ENCODE measurements at regions not wholly inside any gene's neighbourhood (a gene's known extent, or its start where the extent isn't known, plus 50 kb on each side); places are given as distances from the start of the nearest gene placed in this dataset.

GRCh38 chr1:37120279-37120678, 86.0 kb upstream of the GRIK3 start:
- Histone ChIP-seq H4K20me1 (ENCODE audit: low read depth, low read length) (no peaks in the 10 kb centered on the region), H3F3A (ENCODE audit: insufficient read depth) (no peaks in the 10 kb centered on the region), H3K9me2 (replicated peaks; ENCODE audit: insufficient read depth, low read length) (no peaks in the 10 kb centered on the region)

DNA sequence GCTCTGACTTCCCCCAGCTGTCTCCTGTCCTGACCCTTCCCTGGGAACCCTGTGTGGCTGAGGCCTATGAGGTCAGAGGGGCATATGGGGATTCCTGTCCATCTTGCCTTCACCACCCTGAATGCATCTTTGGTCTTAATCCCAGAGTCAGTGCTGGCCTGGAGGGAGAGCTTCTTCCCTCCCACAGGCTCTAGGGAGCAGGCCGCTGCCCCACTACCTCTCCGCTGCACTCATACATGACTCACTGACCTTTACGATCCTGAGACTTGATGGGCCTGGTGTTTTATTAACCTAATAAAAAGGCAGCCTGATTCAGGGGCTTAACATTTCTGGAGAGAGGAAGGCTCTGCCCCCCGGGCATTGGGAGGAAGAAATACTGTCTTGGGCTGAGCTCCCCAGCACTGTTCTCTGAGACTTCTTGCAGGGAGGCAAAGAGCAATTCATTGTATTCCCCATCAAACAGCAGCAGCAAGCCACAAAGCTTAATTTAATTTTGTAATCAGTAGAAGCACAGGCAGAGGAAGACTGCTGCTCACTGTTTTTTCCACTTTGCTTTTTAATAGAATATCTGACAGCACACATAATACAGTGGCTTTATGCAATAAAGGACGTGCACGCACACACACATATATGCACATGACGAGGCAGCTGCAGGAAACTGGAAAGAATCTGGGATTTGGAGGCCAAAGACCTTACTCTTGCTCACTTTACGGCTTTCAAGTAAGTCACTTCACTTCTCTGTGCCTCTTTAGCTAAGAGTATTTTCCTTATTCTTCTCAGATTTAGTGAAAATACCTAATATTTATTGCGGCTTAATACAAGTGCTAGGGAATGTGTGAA, 89.2 kb upstream of the GRIK3 start:
- Histone ChIP-seq H3K9ac (ENCODE audit: low read length) (no peak overlapping the region), H4K20me1 (ENCODE audit: low read depth, low read length) (no peaks in the 10 kb centered on the region), H3K4me2 (ENCODE audit: low read depth, low read length, poor library complexity, severe bottlenecking) (no peak overlapping the region), H3K9me3 (ENCODE audit: insufficient read depth, low read length) (no peaks in the 10 kb centered on the region), H3K79me2 (ENCODE audit: insufficient read depth, low read length) (no peaks in the 10 kb centered on the region), H3K27ac (ENCODE audit: low read depth, low read length) (no peak overlapping the region), H3K9me2 (replicated peaks; ENCODE audit: insufficient read depth, low read length) (no peaks in the 10 kb centered on the region), H2AFZ (ENCODE audit: low read depth, low read length, severe bottlenecking) (no peak overlapping the region), H3K27me3 (ENCODE audit: low read length) (no peaks in the 10 kb centered on the region), H3K4me3 (ENCODE audit: insufficient read depth, low read length, poor library complexity, severe bottlenecking) (no peak overlapping the region), H3K36me3 (ENCODE audit: low read length) (no peaks in the 10 kb centered on the region), H3F3A (ENCODE audit: insufficient read depth) (no peaks in the 10 kb centered on the region)
- no peak for TF ChIP-seq EZH2phosphoT487 (conservative IDR thresholded peaks at IDR 0.05; ENCODE audit: low read length)
- TF ChIP-seq, protein P1, sequence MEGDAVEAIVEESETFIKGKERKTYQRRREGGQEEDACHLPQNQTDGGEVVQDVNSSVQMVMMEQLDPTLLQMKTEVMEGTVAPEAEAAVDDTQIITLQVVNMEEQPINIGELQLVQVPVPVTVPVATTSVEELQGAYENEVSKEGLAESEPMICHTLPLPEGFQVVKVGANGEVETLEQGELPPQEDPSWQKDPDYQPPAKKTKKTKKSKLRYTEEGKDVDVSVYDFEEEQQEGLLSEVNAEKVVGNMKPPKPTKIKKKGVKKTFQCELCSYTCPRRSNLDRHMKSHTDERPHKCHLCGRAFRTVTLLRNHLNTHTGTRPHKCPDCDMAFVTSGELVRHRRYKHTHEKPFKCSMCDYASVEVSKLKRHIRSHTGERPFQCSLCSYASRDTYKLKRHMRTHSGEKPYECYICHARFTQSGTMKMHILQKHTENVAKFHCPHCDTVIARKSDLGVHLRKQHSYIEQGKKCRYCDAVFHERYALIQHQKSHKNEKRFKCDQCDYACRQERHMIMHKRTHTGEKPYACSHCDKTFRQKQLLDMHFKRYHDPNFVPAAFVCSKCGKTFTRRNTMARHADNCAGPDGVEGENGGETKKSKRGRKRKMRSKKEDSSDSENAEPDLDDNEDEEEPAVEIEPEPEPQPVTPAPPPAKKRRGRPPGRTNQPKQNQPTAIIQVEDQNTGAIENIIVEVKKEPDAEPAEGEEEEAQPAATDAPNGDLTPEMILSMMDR (IDR thresholded peaks at IDR 0.05; ENCODE audit: insufficient read depth, low read length, poor library complexity, severe bottlenecking): no peak

More at GRCh38 chr1:37120279-37120678, 86.0 kb upstream of the GRIK3 start:
- TF ChIP-seq, protein P1 (IDR thresholded peaks at IDR 0.05; ENCODE audit: insufficient read depth, low read length, poor library complexity, severe bottlenecking): no peak
- no peak for TF ChIP-seq EZH2phosphoT487 (conservative IDR thresholded peaks at IDR 0.05; ENCODE audit: low read length)
- Histone ChIP-seq H3K4me3 (ENCODE audit: insufficient read depth, low read length, poor library complexity, severe bottlenecking) (no peak overlapping the region), H3K9me3 (ENCODE audit: insufficient read depth, low read length) (no peaks in the 10 kb centered on the region), H3K4me2 (ENCODE audit: low read depth, low read length, poor library complexity, severe bottlenecking) (no peak overlapping the region), H3K36me3 (ENCODE audit: low read length) (no peaks in the 10 kb centered on the region), H3K79me2 (ENCODE audit: insufficient read depth, low read length) (no peaks in the 10 kb centered on the region), H2AFZ (ENCODE audit: low read depth, low read length, severe bottlenecking) (no peak overlapping the region), H3K9ac (ENCODE audit: low read length) (no peak overlapping the region), H3K27ac (ENCODE audit: low read depth, low read length) (no peak overlapping the region), H3K27me3 (ENCODE audit: low read length) (no peaks in the 10 kb centered on the region)

- Histone ChIP-seq H3K9me3 (ENCODE audit: insufficient read depth, low read length) (no peaks in the 10 kb centered on the region), H3K27me3 (ENCODE audit: low read length) (no peaks in the 10 kb centered on the region), H3K79me2 (ENCODE audit: insufficient read depth, low read length) (no peaks in the 10 kb centered on the region), H3K4me2 (ENCODE audit: low read depth, low read length, poor library complexity, severe bottlenecking) (no peak overlapping the region), H3K36me3 (ENCODE audit: low read length) (no peaks in the 10 kb centered on the region), H2AFZ (ENCODE audit: low read depth, low read length, severe bottlenecking) (no peak overlapping the region), H4K20me1 (ENCODE audit: low read depth, low read length) (no peaks in the 10 kb centered on the region), H3K9me2 (replicated peaks; ENCODE audit: insufficient read depth, low read length) (no peaks in the 10 kb centered on the region), H3F3A (ENCODE audit: insufficient read depth) (no peaks in the 10 kb centered on the region), H3K27ac (ENCODE audit: low read depth, low read length) (no peak overlapping the region), H3K9ac (ENCODE audit: low read length) (no peak overlapping the region), H3K4me3 (ENCODE audit: insufficient read depth, low read length, poor library complexity, severe bottlenecking) (no peak overlapping the region)
- TF ChIP-seq, protein P1 (IDR thresholded peaks at IDR 0.05; ENCODE audit: insufficient read depth, low read length, poor library complexity, severe bottlenecking): no peak
Measured at GRCh38 chr1:37124501-37124900, 90.2 kb upstream of the GRIK3 start.

All from SU-DHL-6 (cell line).